Lung (tissue), 11 donors: ENCODE measurements at regions not wholly inside any gene's neighbourhood (a gene's known extent, or its start where the extent isn't known, plus 50 kb on each side); places are given as distances from the start of the nearest gene placed in this dataset.

Experiments
- ATAC-seq: fragments of 200-7000 bp; cut with Tn5 transposase; one replicate; pipeline ENCODE4 v1.9.1; 2020; ENCODE audit warnings: moderate number of reproducible peaks; ENCODE audit not compliant: insufficient read depth, low FRiP score
- DNase-seq, 3 donors: peaks; one replicate each; pipeline ENCODE4 v3.0.0-alpha.2; 2013 to 2017
- H3K27ac ChIP-seq, 2 donors: one replicate each; pipeline ENCODE4 v1.5.1; 2013; ENCODE audit warnings: mild to moderate bottlenecking in 2 of 2, moderate library complexity in 2 of 2, control low read depth in 1 of 2, inconsistent platforms in 1 of 2, low read depth in 1 of 2, low read length in 1 of 2
- H3K27me3 ChIP-seq, 3 donors: one replicate each; pipeline ENCODE4 v1.5.1; 2013; ENCODE audit warnings: low read length in 2 of 3; ENCODE audit not compliant: control insufficient read depth in 3 of 3, insufficient read depth in 3 of 3
- H3K36me3 ChIP-seq, 4 donors: one replicate each; pipeline ENCODE4 v1.5.1; 2013; ENCODE audit warnings: low read length in 4 of 4, mild to moderate bottlenecking in 1 of 4, moderate library complexity in 1 of 4; ENCODE audit not compliant: control insufficient read depth in 4 of 4, insufficient read depth in 4 of 4
- H3K4me1 ChIP-seq, 5 donors: one replicate each; pipeline ENCODE4 v1.5.1; 2013; ENCODE audit warnings: low read length in 5 of 5, mild to moderate bottlenecking in 2 of 5, moderate library complexity in 1 of 5; ENCODE audit not compliant: control insufficient read depth in 5 of 5, insufficient read depth in 5 of 5
- H3K4me3 ChIP-seq: one replicate; pipeline ENCODE4 v1.5.1; 2013; ENCODE audit warnings: mild to moderate bottlenecking, control low read depth, moderate library complexity
- H3K9ac ChIP-seq, 2 donors: one replicate each; pipeline ENCODE4 v1.5.1; 2013; ENCODE audit warnings: low read length in 2 of 2, control low read depth in 1 of 2; ENCODE audit not compliant: insufficient read depth in 1 of 2
- H3K9me3 ChIP-seq, 4 donors: one replicate each; pipeline ENCODE4 v1.5.1; 2013; ENCODE audit warnings: low read length in 3 of 4, mild to moderate bottlenecking in 1 of 4, moderate library complexity in 1 of 4; ENCODE audit not compliant: control insufficient read depth in 4 of 4, insufficient read depth in 3 of 4
- WGBS, 2 donors: extraction: QIAGEN DNeasy Blood & Tissue Kit; methylation state at CpG; one replicate each; pipeline ENCODE4 v1.1.7; 2013; 5-methylcytosine and 5-hydroxymethylcytosine counted together
- TF ChIP-seq, protein P1 (sequence below): IDR thresholded peaks from 2 replicates; pipeline ENCODE4 v1.5.1; 2012; ENCODE audit warnings: mild to moderate bottlenecking; ENCODE audit errors: control extremely low read depth, extremely low read depth
- donor health status: control.
- donor health status: control.
- donor health status: Bipolar disorder and iron deficiency.
- donor health status: healthy.
- donor health status: DM: yes; HTN: yes; CAD: no.

DNA sequence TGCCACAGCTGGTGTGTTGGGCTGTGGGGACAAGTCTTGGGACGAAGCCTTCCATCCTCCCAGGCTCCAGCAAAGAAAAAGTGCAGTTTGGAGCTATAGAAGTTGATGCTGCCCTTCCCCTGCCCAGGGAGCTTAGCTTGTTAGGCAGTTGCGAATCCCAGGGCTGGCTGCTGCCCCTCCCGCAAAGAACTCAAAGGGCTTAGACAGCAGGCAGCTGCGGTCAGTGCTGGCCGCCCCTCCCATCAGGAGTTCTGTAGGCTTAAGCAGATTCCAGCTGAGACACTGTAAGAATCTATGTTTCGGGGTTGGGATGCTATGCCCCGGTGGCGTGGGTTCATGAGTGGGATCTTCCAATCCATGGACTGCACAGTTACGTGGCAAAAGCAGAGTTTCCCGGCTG is 956.7 kb downstream of the GLUD2 start:
- H3K4me1 ChIP-seq: no peaks in the 10 kb centered on the region
- H3K36me3 ChIP-seq: no peaks in the 10 kb centered on the region
- TF ChIP-seq, protein P1, sequence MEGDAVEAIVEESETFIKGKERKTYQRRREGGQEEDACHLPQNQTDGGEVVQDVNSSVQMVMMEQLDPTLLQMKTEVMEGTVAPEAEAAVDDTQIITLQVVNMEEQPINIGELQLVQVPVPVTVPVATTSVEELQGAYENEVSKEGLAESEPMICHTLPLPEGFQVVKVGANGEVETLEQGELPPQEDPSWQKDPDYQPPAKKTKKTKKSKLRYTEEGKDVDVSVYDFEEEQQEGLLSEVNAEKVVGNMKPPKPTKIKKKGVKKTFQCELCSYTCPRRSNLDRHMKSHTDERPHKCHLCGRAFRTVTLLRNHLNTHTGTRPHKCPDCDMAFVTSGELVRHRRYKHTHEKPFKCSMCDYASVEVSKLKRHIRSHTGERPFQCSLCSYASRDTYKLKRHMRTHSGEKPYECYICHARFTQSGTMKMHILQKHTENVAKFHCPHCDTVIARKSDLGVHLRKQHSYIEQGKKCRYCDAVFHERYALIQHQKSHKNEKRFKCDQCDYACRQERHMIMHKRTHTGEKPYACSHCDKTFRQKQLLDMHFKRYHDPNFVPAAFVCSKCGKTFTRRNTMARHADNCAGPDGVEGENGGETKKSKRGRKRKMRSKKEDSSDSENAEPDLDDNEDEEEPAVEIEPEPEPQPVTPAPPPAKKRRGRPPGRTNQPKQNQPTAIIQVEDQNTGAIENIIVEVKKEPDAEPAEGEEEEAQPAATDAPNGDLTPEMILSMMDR: no peak
- H3K9me3 ChIP-seq: no peaks in the 10 kb centered on the region
- no peak for ATAC-seq
- H3K27me3 ChIP-seq: no peaks in the 10 kb centered on the region
- 80% methylated on average over 9 to 10 of the region's 10 CpGs for WGBS, 2 donors
- no peak overlapping the region for H3K9ac ChIP-seq
- no peak overlapping the region for H3K27ac ChIP-seq
- DNase-seq: no peak
- H3K4me3 ChIP-seq: no peak overlapping the region

- Histone ChIP-seq H3K4me3 (no peak overlapping the region), H3K36me3 (no peaks in the 10 kb centered on the region), H3K9ac (no peak overlapping the region), H3K4me1 (no peaks in the 10 kb centered on the region), H3K27ac (no peak overlapping the region), H3K9me3 (peaks cover 0 to 2% (median 0%) of the 10 kb centered on the region in 4 donors), H3K27me3 (no peaks in the 10 kb centered on the region)
- TF ChIP-seq, protein P1: no peak
- ATAC-seq (no peak), DNase-seq (peak in 1 of 3 donors; percentile 2)
- 60 to 87% methylated on average over 1 of the region's 1 CpG for WGBS, 2 donors
These were observed 979.3 kb downstream of the GLUD2 start for GRCh38 chrX:122026665-122027064.

DNA sequence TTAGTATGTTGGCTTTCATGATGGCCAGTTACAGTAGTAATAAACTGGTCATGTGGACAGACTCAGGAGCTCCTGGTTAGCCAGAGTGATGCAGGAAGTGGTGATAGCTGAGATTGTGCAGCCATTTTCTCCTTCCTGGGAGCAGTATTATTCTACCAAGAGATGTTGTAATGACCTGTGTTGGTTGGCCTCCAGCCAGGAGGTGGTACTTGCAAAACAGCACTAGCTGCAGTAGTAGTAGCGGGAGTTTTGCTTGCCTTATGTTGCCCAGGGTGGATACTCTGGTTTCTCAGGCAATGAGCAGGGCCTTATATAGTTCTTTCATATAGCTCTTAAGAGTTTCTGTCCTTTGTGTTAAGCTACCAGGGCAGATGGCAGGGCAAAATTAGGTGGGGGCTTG is 998.8 kb downstream of the GLUD2 start:
- Histone ChIP-seq H3K27me3 (no peaks in the 10 kb centered on the region), H3K9me3 (peaks cover 0 to 6% (median 2%) of the 10 kb centered on the region in 4 donors), H3K4me3 (no peak overlapping the region), H3K27ac (no peak overlapping the region), H3K4me1 (no peaks in the 10 kb centered on the region), H3K9ac (no peak overlapping the region), H3K36me3 (no peaks in the 10 kb centered on the region)
- TF ChIP-seq, protein P1: no peak
- ATAC-seq (no peak), DNase-seq (peak in 1 of 3 donors; percentile 10)
- WGBS, 2 donors: 72 to 86% methylated on average over 1 of the region's 1 CpG

- Histone ChIP-seq H3K9ac (no peak overlapping the region), H3K27me3 (no peaks in the 10 kb centered on the region), H3K4me1 (no peaks in the 10 kb centered on the region), H3K36me3 (no peaks in the 10 kb centered on the region), H3K9me3 (peaks cover 0 to 6% (median 2%) of the 10 kb centered on the region in 4 donors), H3K27ac (no peak overlapping the region), H3K4me3 (no peak overlapping the region)
- WGBS, 2 donors: 69 to 88% methylated on average over 5 of the region's 5 CpGs
- DNase-seq (no peak), ATAC-seq (no peak)
- TF ChIP-seq, protein P1: no peak
These were observed 999.4 kb downstream of the GLUD2 start for GRCh38 chrX:122046815-122047214.
